NT2/D1 (cell line): ENCODE measurements at regions not wholly inside any gene's neighbourhood (a gene's known extent, or its start where the extent isn't known, plus 50 kb on each side); places are given as distances from the start of the nearest gene placed in this dataset.
"Not testable (repeated sequence)": the region's sequence is repeated elsewhere in the genome, so short reads cannot be mapped to it uniquely, and the experiment has no call there.

Experiments used
- DNase-seq: peaks from one replicate; pipeline ENCODE4 v3.0.0-alpha.2; 2011; ENCODE audit warnings: low read depth, low spot score
- H3K27me3 ChIP-seq: 2 replicates; pipeline ENCODE4 v1.6.0; 2011; ENCODE audit warnings: mild to moderate bottlenecking; ENCODE audit not compliant: insufficient read length, insufficient read depth
- H3K36me3 ChIP-seq: 2 replicates; pipeline ENCODE4 v1.6.1; 2011; ENCODE audit warnings: mild to moderate bottlenecking, low read length, mixed read lengths; ENCODE audit not compliant: insufficient read depth, insufficient read length
- H3K4me1 ChIP-seq: 2 replicates; pipeline ENCODE4 v1.5.1; 2011; ENCODE audit not compliant: insufficient read depth, insufficient read length
- H3K4me3 ChIP-seq: 2 replicates; pipeline ENCODE4 v1.5.1; 2011; ENCODE audit warnings: low read depth; ENCODE audit not compliant: insufficient read length
- H3K9ac ChIP-seq: 2 replicates; pipeline ENCODE4 v1.6.0; 2011; ENCODE audit warnings: low read depth; ENCODE audit not compliant: insufficient read length
- H3K9me3 ChIP-seq: 2 replicates; pipeline ENCODE4 v1.5.1; 2011; ENCODE audit warnings: mild to moderate bottlenecking, low read length; ENCODE audit not compliant: insufficient read depth
- SUZ12 ChIP-seq: IDR thresholded peaks from 2 replicates; pipeline ENCODE4 v1.6.1; 2011; ENCODE audit not compliant: insufficient read length, insufficient read depth; ENCODE audit errors: extremely low read depth
- YY1 ChIP-seq: IDR thresholded peaks from 2 replicates; pipeline ENCODE4 v1.6.1; 2011; ENCODE audit not compliant: insufficient read length, insufficient read depth
- ZNF274 ChIP-seq: IDR thresholded peaks from 2 replicates; pipeline ENCODE4 v1.6.1; 2011; ENCODE audit warnings: mild to moderate bottlenecking, low read depth, low read length

DNA sequence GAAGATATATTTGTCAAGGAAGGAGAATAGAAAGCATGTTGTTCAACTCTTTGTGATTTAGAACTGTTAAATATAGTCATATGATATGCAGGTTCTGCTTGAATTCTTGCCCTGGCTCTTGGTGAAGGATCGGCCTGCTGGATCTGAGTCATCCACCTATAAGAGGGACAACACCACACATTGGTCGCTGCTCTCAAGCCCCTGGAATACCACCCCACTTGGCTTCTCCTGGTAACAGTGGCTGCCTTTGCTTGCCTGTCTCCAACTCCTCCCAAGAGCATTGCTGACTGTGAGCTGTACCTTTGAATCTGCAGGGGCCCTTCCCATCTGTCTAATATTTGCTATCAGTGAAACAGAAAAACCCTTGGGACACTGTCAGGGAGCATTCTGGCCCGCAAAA lies 78.9 kb upstream of the DGKG start:
- Histone ChIP-seq H3K9ac (no peak overlapping the region), H3K27me3 (no peaks in the 10 kb centered on the region), H3K9me3 (peaks cover 4% of the 10 kb centered on the region; the same call in 1 of the 2 replicates), H3K4me3 (no peak overlapping the region), H3K36me3 (no peaks in the 10 kb centered on the region), H3K4me1 (no peaks in the 10 kb centered on the region)
- TF ChIP-seq SUZ12: no peak
- no peak for TF ChIP-seq ZNF274
- no peak for TF ChIP-seq YY1
- DNase-seq: no peak

DNA sequence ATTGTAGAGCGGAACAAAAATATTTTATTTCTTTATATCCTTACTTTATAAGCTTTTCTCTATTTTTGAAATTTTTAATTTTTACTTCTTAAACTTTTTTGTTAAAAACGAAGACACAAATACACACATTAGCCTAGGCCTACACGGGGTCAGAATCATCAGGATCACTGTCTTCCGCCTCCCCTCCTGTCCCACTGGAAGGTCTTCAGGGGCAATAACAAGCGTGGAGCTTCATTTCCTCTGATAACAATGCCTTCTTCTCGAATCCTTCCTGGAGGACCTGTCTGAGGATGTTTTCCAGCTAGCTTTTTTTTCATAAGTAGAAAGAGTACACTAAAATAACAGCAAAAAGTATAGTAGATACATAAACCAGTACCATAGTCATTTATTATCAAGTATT lies 77.7 kb upstream of the DGKG start:
- TF ChIP-seq YY1 (no peak), ZNF274 (no peak), SUZ12 (no peak)
- peaks cover 8% of the 10 kb centered on the region; the same call in 1 of the 2 replicates for H3K9me3 ChIP-seq
- H3K9ac ChIP-seq: no peak overlapping the region
- H3K27me3 ChIP-seq: no peaks in the 10 kb centered on the region
- no peaks in the 10 kb centered on the region for H3K4me1 ChIP-seq
- no peak overlapping the region for H3K4me3 ChIP-seq
- H3K36me3 ChIP-seq: no peaks in the 10 kb centered on the region
- no peak for DNase-seq

DNA sequence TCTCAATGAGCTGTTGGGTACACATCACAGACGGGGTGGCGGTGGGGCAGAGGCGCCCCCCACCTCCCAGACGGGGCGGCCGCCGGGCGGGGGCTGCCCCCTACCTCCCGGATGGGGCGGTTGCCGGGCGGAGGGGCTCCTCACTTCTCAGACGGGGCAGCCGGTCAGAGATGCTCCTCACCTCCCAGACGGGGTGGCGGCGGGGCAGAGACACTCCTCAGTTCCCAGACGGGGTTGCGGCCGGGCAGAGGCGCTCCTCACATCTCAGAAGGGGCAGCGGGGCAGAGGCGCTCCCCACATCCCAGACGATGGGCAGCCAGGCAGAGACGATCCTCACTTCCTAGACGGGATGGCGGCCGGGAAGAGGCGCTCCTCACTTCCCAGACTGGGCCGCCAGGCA lies 73.3 kb upstream of the DGKG start:
- not testable (repeated sequence) for DNase-seq, H3K27me3 ChIP-seq, H3K36me3 ChIP-seq, H3K4me1 ChIP-seq, H3K4me3 ChIP-seq, H3K9ac ChIP-seq
- H3K9me3 ChIP-seq: peaks cover 16% of the 10 kb centered on the region; the same call in 1 of the 2 replicates

DNA sequence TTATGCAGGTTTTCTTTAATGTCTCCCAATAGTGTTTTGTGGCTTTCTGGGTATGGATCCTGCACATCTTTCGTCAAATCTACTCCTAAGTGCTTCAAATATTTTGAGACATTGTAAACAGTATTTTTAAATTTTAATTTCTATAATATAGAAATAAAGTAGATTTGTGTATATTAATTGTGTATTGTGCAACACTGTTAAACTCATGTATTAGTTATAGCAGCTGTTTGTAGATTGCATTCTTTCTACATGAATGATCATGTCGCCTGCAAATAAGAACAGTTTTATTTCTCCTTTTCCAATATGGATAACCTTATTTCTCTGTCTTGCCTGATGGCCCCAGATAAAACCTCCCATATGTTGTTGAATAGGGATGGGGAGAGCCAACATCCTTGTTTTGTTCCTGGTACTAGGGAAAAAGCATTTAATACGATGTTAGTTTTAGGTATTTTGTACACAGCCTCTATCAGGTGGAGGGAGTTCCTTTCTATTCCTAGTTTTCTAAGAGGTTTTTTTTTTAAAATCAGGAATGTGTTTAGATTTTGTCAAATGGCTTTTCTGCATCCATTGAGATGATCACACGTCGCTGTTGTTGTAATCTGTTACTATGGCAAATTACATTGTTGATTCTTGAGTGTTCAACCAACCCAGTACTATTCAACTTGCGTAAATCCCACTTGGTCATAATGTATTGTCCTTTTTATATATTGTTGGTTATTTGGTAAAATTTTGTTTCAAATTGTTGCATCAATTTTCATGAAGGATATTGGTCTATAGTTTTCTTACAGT lies 71.1 kb upstream of the DGKG start:
- Histone ChIP-seq H3K4me1 (peaks cover 3% of the 10 kb centered on the region), H3K9me3 (peaks cover 16% of the 10 kb centered on the region; the same call in 1 of the 2 replicates), H3K9ac (no peak overlapping the region), H3K4me3 (no peak overlapping the region), H3K27me3 (no peaks in the 10 kb centered on the region), H3K36me3 (no peaks in the 10 kb centered on the region)
- TF ChIP-seq SUZ12 (no peak), ZNF274 (no peak), YY1 (no peak)
- DNase-seq: no peak

DNA sequence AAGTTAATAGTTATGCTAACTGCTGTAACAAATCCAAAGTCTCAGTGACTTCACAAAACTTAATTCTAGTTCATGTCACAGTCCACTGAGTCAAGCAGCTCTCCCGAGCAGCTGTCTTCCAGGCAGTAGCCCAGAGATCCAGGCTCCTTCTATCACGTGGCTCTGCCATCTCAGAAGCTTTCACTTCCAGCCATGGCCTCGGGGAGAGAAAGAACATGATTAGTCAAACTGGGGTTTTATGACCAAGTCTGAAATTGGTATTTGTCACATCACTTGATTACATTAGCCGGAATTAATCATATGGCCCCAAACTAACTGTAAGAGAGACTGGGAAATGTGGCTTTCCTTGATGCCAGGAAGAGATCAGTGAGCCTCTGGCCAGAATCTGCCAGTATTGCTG lies 70.2 kb upstream of the DGKG start:
- Histone ChIP-seq H3K36me3 (no peaks in the 10 kb centered on the region), H3K4me3 (no peak overlapping the region), H3K4me1 (peaks cover 7% of the 10 kb centered on the region), H3K27me3 (no peaks in the 10 kb centered on the region), H3K9ac (no peak overlapping the region), H3K9me3 (peaks cover 16% of the 10 kb centered on the region; the same call in 1 of the 2 replicates)
- no peak for TF ChIP-seq SUZ12
- TF ChIP-seq ZNF274: no peak
- TF ChIP-seq YY1: no peak
- no peak for DNase-seq

DNA sequence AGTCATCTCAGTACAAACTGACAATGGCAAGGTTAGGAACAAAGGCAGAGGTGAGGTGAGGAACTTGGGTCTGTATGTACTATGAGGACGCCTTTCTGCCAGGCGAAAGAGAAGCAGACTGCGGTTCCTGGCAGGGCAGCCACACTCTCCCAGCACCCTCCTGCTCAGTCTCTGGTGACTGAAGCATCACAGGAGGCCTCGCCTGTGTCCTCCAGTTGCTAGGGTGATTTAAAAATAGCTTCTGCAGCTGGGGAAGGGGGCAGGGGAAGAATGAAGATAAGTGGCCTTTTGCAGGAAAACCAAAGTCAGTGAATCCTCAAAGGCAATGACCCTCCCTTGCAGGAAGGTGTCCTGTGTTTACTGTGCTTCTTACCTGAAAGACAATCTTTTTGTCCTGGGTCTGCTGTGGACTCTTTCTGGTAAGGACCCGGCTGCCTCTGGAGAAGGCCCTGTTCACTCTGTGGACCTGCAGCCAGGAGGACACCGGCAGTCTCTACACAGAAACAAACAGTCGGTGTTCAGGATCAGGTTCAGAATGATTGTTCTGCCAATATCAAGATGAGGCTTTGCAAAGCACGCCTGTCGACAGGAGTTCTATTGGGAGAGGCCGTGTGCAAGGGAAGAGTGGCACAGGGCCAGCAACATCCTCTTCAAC lies 65.7 kb upstream of the DGKG start:
- no peaks in the 10 kb centered on the region for H3K36me3 ChIP-seq
- no peak for DNase-seq
- H3K9ac ChIP-seq: no peak overlapping the region
- H3K9me3 ChIP-seq: no peaks in the 10 kb centered on the region
- no peak overlapping the region for H3K4me3 ChIP-seq
- no peaks in the 10 kb centered on the region for H3K27me3 ChIP-seq
- no peak for TF ChIP-seq YY1
- no peak for TF ChIP-seq SUZ12
- TF ChIP-seq ZNF274: no peak
- peaks cover 7% of the 10 kb centered on the region for H3K4me1 ChIP-seq
